Transverse colon (tissue), 4 donors: ENCODE measurements at regions not wholly inside any gene's neighbourhood (a gene's known extent, or its start where the extent isn't known, plus 50 kb on each side); places are given as distances from the start of the nearest gene placed in this dataset.
A peak's percentile ranks its signal among the peaks of the same experiment; 100 is the strongest.

ENCODE experiments used
- DNase-seq: peaks from one replicate; pipeline ENCODE4 v3.0.0-alpha.2; 2019
- H3K27ac ChIP-seq, 4 donors: fragments of 200-600 bp; sonication (generic); 2 replicates each; pipeline ENCODE4 v1.5.1; 2016 to 2018; ENCODE audit warnings: inconsistent platforms in 4 of 4
- H3K27me3 ChIP-seq: fragments of 200-600 bp; sonication (generic); 2 replicates; pipeline ENCODE4 v1.5.1; 2017; ENCODE audit warnings: inconsistent platforms
- H3K36me3 ChIP-seq, 4 donors: fragments of 200-600 bp; sonication (generic); 2 replicates each; pipeline ENCODE4 v1.5.1; 2017 to 2019; ENCODE audit warnings: inconsistent platforms in 4 of 4
- H3K4me1 ChIP-seq, 4 donors: fragments of 200-600 bp; sonication (generic); 2 replicates each; pipeline ENCODE4 v1.5.1; 2017 to 2020; ENCODE audit warnings: inconsistent platforms in 4 of 4
- H3K4me3 ChIP-seq, 4 donors: fragments of 200-600 bp; sonication (generic); 1 replicate in 1 of 4; 2 replicates in 3 of 4; pipeline versions ENCODE4 v1.5.1 to v1.6.1; 2017 to 2019; ENCODE audit warnings: inconsistent platforms in 4 of 4
- H3K9me3 ChIP-seq, 2 donors: fragments of 200-600 bp; sonication (generic); 2 replicates each; pipeline ENCODE4 v1.5.1; 2017 to 2019; ENCODE audit warnings: inconsistent platforms in 2 of 2
- CTCF ChIP-seq, 5 experiments: fragments of 200-600 bp in 3 of 5; fragments of 450-650 bp in 2 of 5; sonication (generic) in 3 of 5; IDR thresholded peaks; 1 replicate in 2 of 5; 2 replicates in 3 of 5; pipeline ENCODE4 v1.5.1; 2016 to 2017; ENCODE audit warnings: antibody characterized with exemption in 5 of 5, inconsistent platforms in 3 of 5, mild to moderate bottlenecking in 2 of 5, moderate library complexity in 1 of 5
- EP300 ChIP-seq: sonication (generic); formaldehyde crosslinking; IDR thresholded peaks from one replicate; pipeline ENCODE4 v1.6.1; 2017; ENCODE audit warnings: antibody characterized with exemption, low read depth
- POLR2A ChIP-seq: fragments of 450-650 bp; IDR thresholded peaks from one replicate; pipeline ENCODE4 v1.6.1; 2016; ENCODE audit warnings: antibody characterized with exemption, mild to moderate bottlenecking, moderate library complexity
- POLR2AphosphoS5 ChIP-seq, 3 donors: sonication (generic); formaldehyde crosslinking; IDR thresholded peaks; one replicate each; pipeline ENCODE4 v1.6.1; 2016; ENCODE audit warnings: antibody characterized with exemption in 3 of 3
- WGBS, 2 donors: methylation state at CpG; one replicate each; pipeline ENCODE4 v1.1.5; 2018; ENCODE audit warnings: low coverage in 1 of 2; 5-methylcytosine and 5-hydroxymethylcytosine counted together
- in situ Hi-C, 4 donors: fragments of 200-750 bp; cut with MboI; loops; one replicate each; pipeline versions ENCODE4 v1.15.0 to v1.15.1; 2017; ENCODE audit warnings: low sequenced_read_pairs in 3 of 4, low pct_ligation_motif_present in 1 of 4, low pct_unique_long_range_greater_than_20kb in 1 of 4
- intact Hi-C: fragments of 100-400 bp; cut with DNase I; formaldehyde crosslinking; loops from one replicate; pipeline ENCODE4 v1.15.1; 2023; ENCODE audit warnings: low total_unique reads

GRCh38 chr3:178274711-178275110 lies 261.5 kb upstream of the KCNMB2 start:
- no peak for DNase-seq
- no peak overlapping the region for H3K4me3 ChIP-seq
- H3K27ac ChIP-seq, result no peak overlapping the region
- TF ChIP-seq EP300, result no peak
- TF ChIP-seq POLR2A, result no peak
- TF ChIP-seq CTCF (IDR thresholded peaks at IDR 0.05), result no peak
- TF ChIP-seq POLR2AphosphoS5 (IDR thresholded peaks at IDR 0.05), result no peak
- peaks cover 2 to 5% of the 10 kb centered on the region in 2 donors for H3K9me3 ChIP-seq
- WGBS, 2 donors, result 70 to 79% methylated on average over 4 of the region's 4 CpGs
- H3K27me3 ChIP-seq, result no peaks in the 10 kb centered on the region
- intact Hi-C loops (no loop called here), in situ Hi-C loops (no loop called here)
- no peaks in the 10 kb centered on the region for H3K36me3 ChIP-seq
- peaks cover 0 to 12% (median 0%) of the 10 kb centered on the region in 4 donors for H3K4me1 ChIP-seq

GRCh38 chr3:178275311-178275710 lies 260.9 kb upstream of the KCNMB2 start:
- Histone ChIP-seq H3K36me3 (no peaks in the 10 kb centered on the region), H3K4me3 (no peak overlapping the region), H3K27ac (no peak overlapping the region), H3K9me3 (peaks cover 6 to 11% of the 10 kb centered on the region in 2 donors), H3K27me3 (no peaks in the 10 kb centered on the region), H3K4me1 (peaks cover 0 to 12% (median 0%) of the 10 kb centered on the region in 4 donors)
- DNase-seq, result no peak
- no peak for TF ChIP-seq POLR2AphosphoS5 (IDR thresholded peaks at IDR 0.05)
- TF ChIP-seq POLR2A, result no peak
- no peak for TF ChIP-seq CTCF (IDR thresholded peaks at IDR 0.05)
- TF ChIP-seq EP300, result no peak
- intact Hi-C loops, result no loop called here
- in situ Hi-C loops, result no loop called here

- H3K9me3 ChIP-seq, result peaks cover 7 to 12% of the 10 kb centered on the region in 2 donors
- no peak for TF ChIP-seq POLR2A
- TF ChIP-seq EP300, result no peak
- H3K4me1 ChIP-seq, result peaks cover 0 to 12% (median 0%) of the 10 kb centered on the region in 4 donors
- no peak for DNase-seq
- 53 to 64% methylated on average over 2 of the region's 2 CpGs for WGBS, 2 donors
- in situ Hi-C loops, result no loop called here
- H3K36me3 ChIP-seq, result no peaks in the 10 kb centered on the region
- intact Hi-C loops, result no loop called here
- H3K4me3 ChIP-seq, result no peak overlapping the region
- no peaks in the 10 kb centered on the region for H3K27me3 ChIP-seq
- H3K27ac ChIP-seq, result no peak overlapping the region
Measured at GRCh38 chr3:178275793-178276192, 260.4 kb upstream of the KCNMB2 start.

- no peak overlapping the region for H3K4me3 ChIP-seq
- no peak for DNase-seq
- TF ChIP-seq CTCF (IDR thresholded peaks at IDR 0.05) (no peak), POLR2AphosphoS5 (IDR thresholded peaks at IDR 0.05) (no peak), EP300 (no peak), POLR2A (no peak)
- H3K27ac ChIP-seq, result peak overlapping the region in 2 of 4 donors; percentile 25 to 62
- in situ Hi-C loops (no loop called here), intact Hi-C loops (no loop called here)
- H3K4me1 ChIP-seq, result peaks cover 0 to 12% (median 0%) of the 10 kb centered on the region in 4 donors
- WGBS, 2 donors, result 41 to 59% methylated on average over 2 of the region's 2 CpGs
- H3K36me3 ChIP-seq, result no peaks in the 10 kb centered on the region
- no peaks in the 10 kb centered on the region for H3K27me3 ChIP-seq
- H3K9me3 ChIP-seq, result peaks cover 11 to 12% of the 10 kb centered on the region in 2 donors
Measured at GRCh38 chr3:178277605-178278004, 258.6 kb upstream of the KCNMB2 start.

GRCh38 chr3:178283561-178283960 lies 252.7 kb upstream of the KCNMB2 start:
- Histone ChIP-seq H3K27me3 (no peaks in the 10 kb centered on the region), H3K36me3 (no peaks in the 10 kb centered on the region), H3K27ac (no peak overlapping the region), H3K9me3 (peaks cover 11 to 12% of the 10 kb centered on the region in 2 donors), H3K4me1 (no peaks in the 10 kb centered on the region), H3K4me3 (no peak overlapping the region)
- intact Hi-C loops (no loop called here), in situ Hi-C loops (no loop called here)
- no peak for DNase-seq
- WGBS, 2 donors, result 90 to 92% methylated on average over 1 of the region's 1 CpG
- TF ChIP-seq POLR2AphosphoS5 (IDR thresholded peaks at IDR 0.05) (no peak), POLR2A (no peak), CTCF (IDR thresholded peaks at IDR 0.05) (no peak), EP300 (no peak)
